UCSD-AML1 (cell line): ENCODE measurements at regions not wholly inside any gene's neighbourhood (a gene's known extent, or its start where the extent isn't known, plus 50 kb on each side); places are given as distances from the start of the nearest gene placed in this dataset.

Experiments
- DNase-seq: peaks from one replicate; lab custom pipeline; 2025; ENCODE audit not compliant: unreplicated experiment; lab: John Stamatoyannopoulos, UW

GRCh38 chr12:125473501-125473900, 408.3 kb downstream of the AACS start:
- no peak for DNase-seq

- DNase-seq, result no peak
Observed at GRCh38 chr12:125487336-125487735, 422.1 kb downstream of the AACS start.

GRCh38 chr12:125491553-125491952, 426.3 kb downstream of the AACS start:
- DNase-seq, result no peak

GRCh38 chr12:125492354-125493270, 427.4 kb downstream of the AACS start:
- DNase-seq, result no peak

GRCh38 chr12:125493704-125494308, 428.6 kb downstream of the AACS start:
- no peak for DNase-seq

GRCh38 chr12:125503128-125503527, 437.9 kb downstream of the AACS start:
- DNase-seq, result no peak

GRCh38 chr12:125509195-125509594, 444.0 kb downstream of the AACS start:
- DNase-seq, result no peak

- no peak for DNase-seq
Observed at GRCh38 chr12:125512541-125513298, 447.5 kb downstream of the AACS start.

- DNase-seq, result no peak
Observed at GRCh38 chr12:125515887-125516286, 450.7 kb downstream of the AACS start.

GRCh38 chr12:125518074-125518473, 452.8 kb downstream of the AACS start:
- DNase-seq, result no peak

- no peak for DNase-seq
Observed at GRCh38 chr12:125519026-125519651, 453.9 kb downstream of the AACS start.

GRCh38 chr12:125525879-125526278, 460.6 kb downstream of the AACS start:
- DNase-seq, result no peak

- no peak for DNase-seq
Observed at GRCh38 chr12:125528281-125528680, 463.0 kb downstream of the AACS start.

GRCh38 chr12:125530201-125530600, 465.0 kb downstream of the AACS start:
- DNase-seq, result no peak

GRCh38 chr12:125530876-125531275, 465.6 kb downstream of the AACS start:
- DNase-seq, result no peak

GRCh38 chr12:125531574-125531973, 466.3 kb downstream of the AACS start:
- DNase-seq, result no peak

- DNase-seq, result peak; percentile 29
Observed at GRCh38 chr12:125533434-125534029, 468.3 kb downstream of the AACS start.

- no peak for DNase-seq
Observed at GRCh38 chr12:125538401-125539199, 473.4 kb downstream of the AACS start.

- DNase-seq, result no peak
Observed at GRCh38 chr12:125540580-125541204, 475.5 kb downstream of the AACS start.

GRCh38 chr12:125544960-125545359, 479.7 kb downstream of the AACS start:
- DNase-seq, result no peak
